Activated CD4-positive, alpha-beta T cell treated with anti-CD3 and anti-CD28 coated beads for 36 hours (primary cell): ENCODE measurements at regions not wholly inside any gene's neighbourhood (a gene's known extent, or its start where the extent isn't known, plus 50 kb on each side); places are given as distances from the start of the nearest gene placed in this dataset.

ENCODE experiments used
- ATAC-seq: fragments of 200-7000 bp; cut with Tn5 transposase; one replicate; pipeline ENCODE4 v1.10.0; 2021; ENCODE audit warnings: mild to moderate bottlenecking, moderate library complexity
- CTCF ChIA-PET: fragments of 350-600 bp; sonication (Branson Sonifier 250); formaldehyde crosslinking; loops from one replicate; lab custom pipeline; 2021; ENCODE audit warnings: antibody characterized with exemption; lab: Charles Lee
- POLR2A ChIA-PET: fragments of 350-600 bp; sonication (Branson Sonifier 250); formaldehyde crosslinking; loops from one replicate; lab custom pipeline; 2021; ENCODE audit warnings: antibody characterized with exemption, inconsistent platforms; lab: Charles Lee
- DNase-seq: peaks from one replicate; pipeline ENCODE4 v3.0.0-alpha.2; 2020
- H3K27ac Mint-ChIP-seq: one replicate; pipeline ENCODE4 v1.8.0; 2021; ENCODE audit warnings: mixed read lengths
- H3K27me3 Mint-ChIP-seq: one replicate; pipeline ENCODE4 v1.8.0; 2021; ENCODE audit warnings: mixed read lengths
- H3K36me3 Mint-ChIP-seq: one replicate; pipeline ENCODE4 v1.8.0; 2021; ENCODE audit warnings: low read depth, mixed read lengths
- H3K4me1 Mint-ChIP-seq: one replicate; pipeline ENCODE4 v1.8.0; 2021; ENCODE audit warnings: mixed read lengths
- H3K4me3 Mint-ChIP-seq: one replicate; pipeline ENCODE4 v1.8.0; 2021; ENCODE audit warnings: mild to moderate bottlenecking, moderate library complexity, mixed read lengths
- H3K9me3 Mint-ChIP-seq: one replicate; pipeline ENCODE4 v1.8.0; 2021; ENCODE audit warnings: low read depth, mixed read lengths
- intact Hi-C, 2 experiments: fragments of 100-400 bp; cut with DNase I in 1 of 2; cut with micrococcal nuclease in 1 of 2; formaldehyde crosslinking; loops; one replicate each; pipeline versions ENCODE4 v1.14.2 to v1.15.1; 2022 to 2024; cut with DNase I, micrococcal nuclease

DNA sequence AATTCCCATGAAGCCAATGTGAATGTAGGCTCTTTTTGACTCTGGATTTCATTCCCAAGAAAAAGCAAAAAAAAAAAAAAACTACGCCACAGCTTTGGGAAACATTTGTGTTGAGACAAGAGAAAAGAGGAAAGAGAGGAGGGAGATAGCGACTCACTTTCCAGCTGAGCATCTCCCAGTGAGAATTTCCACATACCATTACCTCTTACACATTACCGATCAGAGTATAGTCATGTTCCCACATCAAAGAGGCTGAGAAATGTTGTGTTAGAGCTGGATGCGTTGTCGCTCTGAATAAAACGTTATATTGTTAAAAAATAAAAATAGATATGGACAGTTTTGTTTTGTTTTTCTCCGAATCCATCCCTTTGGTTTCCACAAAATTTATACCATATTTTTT, 1019.3 kb upstream of the ADGRB3 start:
- Mint-ChIP-seq H3K27ac (no peak overlapping the region), H3K4me1 (no peaks in the 10 kb centered on the region), H3K9me3 (peaks cover 16% of the 10 kb centered on the region), H3K27me3 (no peaks in the 10 kb centered on the region), H3K36me3 (no peaks in the 10 kb centered on the region), H3K4me3 (no peak overlapping the region)
- ChIA-PET POLR2A (no interaction called here), CTCF (interaction anchor here (0.7 kb wide), 1 partner anchor 801 kb away, joined by 3 read pairs; no protein-coding TSS in a partner anchor)
- DNase-seq (no peak), ATAC-seq (no peak)
- intact Hi-C loops, result no loop called here

DNA sequence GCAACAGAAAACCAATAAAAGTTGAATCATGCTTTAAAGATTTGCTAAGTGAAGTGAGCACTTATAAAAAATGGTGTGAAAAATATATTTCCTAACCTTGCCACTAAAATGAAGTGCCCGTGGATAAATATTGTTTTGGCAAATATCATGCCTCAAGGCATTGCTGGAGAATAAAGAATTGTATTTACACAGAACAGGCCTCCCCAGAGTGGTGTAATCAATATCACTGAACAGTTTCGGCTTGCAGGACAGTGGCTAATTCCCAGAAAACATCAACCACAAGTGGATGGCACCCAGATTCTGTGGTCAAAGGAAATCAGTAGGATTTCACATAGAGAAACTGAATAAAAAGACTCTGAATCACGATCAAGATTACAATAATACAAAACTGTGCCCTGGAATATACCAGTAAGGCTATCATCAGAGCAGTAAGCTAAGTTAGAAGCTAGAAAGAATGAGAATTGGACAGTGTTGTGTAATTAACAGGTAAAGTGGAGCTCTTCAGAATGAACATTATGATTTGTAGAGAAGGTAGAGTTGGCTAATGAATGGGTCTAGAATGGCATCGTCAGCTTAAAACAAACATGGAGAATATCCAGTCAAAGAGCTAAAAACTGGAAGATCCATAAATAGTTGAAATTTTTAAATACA, 1026.9 kb upstream of the ADGRB3 start:
- no peak for DNase-seq
- Mint-ChIP-seq H3K4me1 (no peaks in the 10 kb centered on the region), H3K9me3 (peaks cover 13% of the 10 kb centered on the region), H3K27me3 (no peaks in the 10 kb centered on the region), H3K36me3 (no peaks in the 10 kb centered on the region), H3K27ac (no peak overlapping the region), H3K4me3 (no peak overlapping the region)
- no peak for ATAC-seq
- intact Hi-C loops, result no loop called here
- CTCF ChIA-PET, result no interaction called here
- POLR2A ChIA-PET, result no interaction called here

GRCh38 chr6:67606906-67607828, 1027.9 kb upstream of the ADGRB3 start:
- H3K4me3 Mint-ChIP-seq, result no peak overlapping the region
- H3K27me3 Mint-ChIP-seq, result no peaks in the 10 kb centered on the region
- intact Hi-C loops, result no loop called here
- no peak overlapping the region for H3K27ac Mint-ChIP-seq
- ChIA-PET CTCF (interaction anchor here (0.6 kb wide), 1 partner anchor 12 kb away, joined by 4 read pairs; no protein-coding TSS in a partner anchor), POLR2A (no interaction called here)
- ATAC-seq (no peak), DNase-seq (no peak)
- no peaks in the 10 kb centered on the region for H3K36me3 Mint-ChIP-seq
- peaks cover 8% of the 10 kb centered on the region for H3K9me3 Mint-ChIP-seq
- no peaks in the 10 kb centered on the region for H3K4me1 Mint-ChIP-seq

- Mint-ChIP-seq H3K36me3 (no peaks in the 10 kb centered on the region), H3K27ac (no peak overlapping the region), H3K4me3 (no peak overlapping the region), H3K4me1 (no peaks in the 10 kb centered on the region), H3K9me3 (peaks cover 2% of the 10 kb centered on the region), H3K27me3 (no peaks in the 10 kb centered on the region)
- ChIA-PET POLR2A (no interaction called here), CTCF (no interaction called here)
- DNase-seq (no peak), ATAC-seq (no peak)
- intact Hi-C loops, result no loop called here
Observed at GRCh38 chr6:67594366-67594765, 1040.7 kb upstream of the ADGRB3 start.

GRCh38 chr6:67593247-67593646, 1041.8 kb upstream of the ADGRB3 start:
- no peak overlapping the region for H3K27ac Mint-ChIP-seq
- intact Hi-C loops, result no loop called here
- H3K9me3 Mint-ChIP-seq, result peaks cover 3% of the 10 kb centered on the region
- no peak overlapping the region for H3K4me3 Mint-ChIP-seq
- no peaks in the 10 kb centered on the region for H3K4me1 Mint-ChIP-seq
- ATAC-seq, result no peak
- no peak for DNase-seq
- CTCF ChIA-PET, result no interaction called here
- no peaks in the 10 kb centered on the region for H3K36me3 Mint-ChIP-seq
- POLR2A ChIA-PET, result no interaction called here
- H3K27me3 Mint-ChIP-seq, result no peaks in the 10 kb centered on the region

- DNase-seq (no peak), ATAC-seq (no peak)
- no peaks in the 10 kb centered on the region for H3K27me3 Mint-ChIP-seq
- POLR2A ChIA-PET, result no interaction called here
- intact Hi-C loops, result no loop called here
- no peaks in the 10 kb centered on the region for H3K36me3 Mint-ChIP-seq
- no peak overlapping the region for H3K4me3 Mint-ChIP-seq
- CTCF ChIA-PET, result no interaction called here
- H3K27ac Mint-ChIP-seq, result no peak overlapping the region
- no peaks in the 10 kb centered on the region for H3K4me1 Mint-ChIP-seq
- H3K9me3 Mint-ChIP-seq, result peaks cover 7% of the 10 kb centered on the region
Observed at GRCh38 chr6:67591910-67592309, 1043.2 kb upstream of the ADGRB3 start.

DNA sequence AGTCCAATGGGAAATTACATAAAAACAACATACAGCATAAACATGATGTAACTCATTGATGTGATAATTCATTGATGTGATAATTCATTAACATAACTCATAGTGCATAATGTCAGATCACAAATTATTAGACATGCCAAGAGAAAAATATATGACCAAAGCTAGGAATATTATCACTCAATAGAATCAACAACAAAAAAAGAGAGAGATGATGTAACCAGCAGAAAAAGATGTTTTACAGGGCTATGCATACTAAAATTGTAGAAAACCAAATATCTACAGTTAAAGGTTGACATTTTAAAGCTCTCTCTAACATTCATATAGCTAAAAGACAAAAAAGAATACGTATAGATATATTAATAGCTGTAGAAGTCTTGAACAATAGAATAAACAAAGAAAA, 1067.2 kb upstream of the ADGRB3 start:
- POLR2A ChIA-PET, result no interaction called here
- Mint-ChIP-seq H3K27ac (no peak overlapping the region), H3K4me3 (no peak overlapping the region), H3K27me3 (no peaks in the 10 kb centered on the region), H3K4me1 (no peaks in the 10 kb centered on the region), H3K36me3 (no peaks in the 10 kb centered on the region), H3K9me3 (peaks cover 9% of the 10 kb centered on the region)
- ATAC-seq (no peak), DNase-seq (no peak)
- intact Hi-C loops, result no loop called here
- CTCF ChIA-PET, result no interaction called here

GRCh38 chr6:67563671-67564070, 1071.4 kb upstream of the ADGRB3 start:
- intact Hi-C loops, result no loop called here
- no peak overlapping the region for H3K4me3 Mint-ChIP-seq
- ChIA-PET POLR2A (no interaction called here), CTCF (no interaction called here)
- no peaks in the 10 kb centered on the region for H3K27me3 Mint-ChIP-seq
- H3K4me1 Mint-ChIP-seq, result no peaks in the 10 kb centered on the region
- no peaks in the 10 kb centered on the region for H3K36me3 Mint-ChIP-seq
- no peak overlapping the region for H3K27ac Mint-ChIP-seq
- ATAC-seq (no peak), DNase-seq (no peak)
- no peaks in the 10 kb centered on the region for H3K9me3 Mint-ChIP-seq

DNA sequence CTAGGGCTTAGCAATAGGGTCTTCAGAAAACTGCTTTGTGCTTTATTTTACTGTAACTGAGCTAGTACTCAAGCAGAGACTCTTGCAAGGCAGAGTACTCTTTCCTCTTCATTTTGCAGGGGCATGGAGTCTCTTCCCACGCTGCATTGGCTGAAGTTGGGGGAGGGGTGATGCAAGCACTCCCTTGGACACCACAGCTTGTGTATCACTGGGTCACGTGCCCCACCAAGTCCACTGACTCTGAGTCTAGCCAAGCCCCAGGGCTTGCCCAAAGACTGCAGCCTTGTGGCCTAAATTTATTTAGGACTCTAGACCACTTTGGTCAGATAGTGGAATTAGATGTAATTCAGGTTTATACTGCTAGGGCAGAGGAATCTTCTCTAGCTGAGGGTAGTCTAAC, 1075.0 kb upstream of the ADGRB3 start:
- no peak for DNase-seq
- intact Hi-C loops, result no loop called here
- ChIA-PET CTCF (no interaction called here), POLR2A (no interaction called here)
- Mint-ChIP-seq H3K4me3 (no peak overlapping the region), H3K27ac (no peak overlapping the region), H3K27me3 (no peaks in the 10 kb centered on the region), H3K4me1 (no peaks in the 10 kb centered on the region), H3K36me3 (no peaks in the 10 kb centered on the region), H3K9me3 (peaks cover 6% of the 10 kb centered on the region)
- ATAC-seq, result no peak

GRCh38 chr6:67558985-67559384, 1076.1 kb upstream of the ADGRB3 start:
- Mint-ChIP-seq H3K4me3 (no peak overlapping the region), H3K27me3 (no peaks in the 10 kb centered on the region), H3K36me3 (no peaks in the 10 kb centered on the region), H3K4me1 (no peaks in the 10 kb centered on the region), H3K9me3 (peaks cover 12% of the 10 kb centered on the region), H3K27ac (no peak overlapping the region)
- ChIA-PET POLR2A (no interaction called here), CTCF (no interaction called here)
- DNase-seq (no peak), ATAC-seq (no peak)
- intact Hi-C loops, result no loop called here

DNA sequence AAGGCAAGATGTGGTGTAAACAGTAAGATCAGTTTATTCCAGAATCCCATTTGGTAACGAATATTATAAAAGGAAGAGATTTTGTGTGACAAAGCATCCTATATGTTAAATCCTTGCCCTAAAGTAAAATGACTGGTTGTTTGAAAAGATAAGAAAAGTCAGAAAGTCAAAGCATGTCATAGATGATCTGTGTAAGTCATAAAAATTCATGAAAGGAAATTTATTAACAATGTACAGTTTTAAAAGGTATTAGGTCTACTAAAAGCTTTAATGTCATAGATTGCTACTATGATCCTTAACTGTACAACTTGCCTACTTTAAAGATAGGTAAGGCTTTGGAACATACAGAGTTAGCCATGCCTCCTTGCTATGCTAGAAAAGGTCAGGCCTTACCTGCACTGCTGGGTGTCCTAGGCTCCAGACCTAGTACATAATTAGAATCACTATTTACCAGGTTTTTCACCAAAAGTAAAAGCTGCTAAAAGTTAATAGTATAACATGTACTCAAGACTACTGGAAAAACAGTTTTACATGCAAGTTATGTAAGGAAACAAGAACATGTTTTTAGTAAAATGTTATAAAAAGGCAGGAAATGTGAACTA, 1090.1 kb upstream of the ADGRB3 start:
- intact Hi-C loops, result no loop called here
- Mint-ChIP-seq H3K4me3 (no peak overlapping the region), H3K4me1 (no peaks in the 10 kb centered on the region), H3K9me3 (peaks cover 30% of the 10 kb centered on the region), H3K27me3 (no peaks in the 10 kb centered on the region), H3K27ac (no peak overlapping the region), H3K36me3 (no peaks in the 10 kb centered on the region)
- no peak for ATAC-seq
- DNase-seq, result no peak
- POLR2A ChIA-PET, result no interaction called here
- CTCF ChIA-PET, result no interaction called here

- CTCF ChIA-PET, result no interaction called here
- no peaks in the 10 kb centered on the region for H3K27me3 Mint-ChIP-seq
- H3K36me3 Mint-ChIP-seq, result no peaks in the 10 kb centered on the region
- intact Hi-C loops, result no loop called here
- DNase-seq (no peak), ATAC-seq (no peak)
- H3K4me1 Mint-ChIP-seq, result no peaks in the 10 kb centered on the region
- H3K4me3 Mint-ChIP-seq, result no peak overlapping the region
- H3K27ac Mint-ChIP-seq, result no peak overlapping the region
- H3K9me3 Mint-ChIP-seq, result peaks cover 25% of the 10 kb centered on the region
- POLR2A ChIA-PET, result no interaction called here
Observed at GRCh38 chr6:67541586-67541985, 1093.5 kb upstream of the ADGRB3 start.
